ENCODE measurements at regions not wholly inside any gene's neighbourhood (a gene's known extent, or its start where the extent isn't known, plus 50 kb on each side); places are given as distances from the start of the nearest gene placed in this dataset.

GRCh38 chr7:46880508-46881196 is 701.3 kb downstream of the TNS3 start:
- peaks cover 23% of the 10 kb centered on the region for H3K4me1 Mint-ChIP-seq
- no peaks in the 10 kb centered on the region for H3K9me2 ChIP-seq (ENCODE audit: insufficient read depth)
- H3K4me1 ChIP-seq (ENCODE audit: insufficient read depth) = peaks cover 22% of the 10 kb centered on the region
- no peak overlapping the region for H3K4me3 ChIP-seq
- H3K27me3 ChIP-seq (ENCODE audit: insufficient read depth) = no peaks in the 10 kb centered on the region
- no peak for DNase-seq (ENCODE audit: low spot score)
- no peaks in the 10 kb centered on the region for H3K9me3 Mint-ChIP-seq
- TF ChIP-seq CTCF (conservative IDR thresholded peaks at IDR 0.05; ENCODE audit: low read depth in 2 of 2) = no peak
- TF ChIP-seq JUNB (IDR thresholded peaks at IDR 0.05; ENCODE audit: unreplicated experiment) = no peak
- TF ChIP-seq EZH2 (IDR thresholded peaks at IDR 0.05; ENCODE audit: low read depth, unreplicated experiment) = no peak
- no peak for TF ChIP-seq STAT1 (IDR thresholded peaks at IDR 0.05; ENCODE audit: unreplicated experiment)
- TF ChIP-seq ZNF114 (CRISPR knock-in tag; IDR thresholded peaks at IDR 0.05) = no peak
- H3K4me3 Mint-ChIP-seq = no peak overlapping the region
- H4K20me1 ChIP-seq (replicated peaks; ENCODE audit: insufficient read depth) = no peaks in the 10 kb centered on the region
- H2AFZ ChIP-seq = peak overlapping the region; percentile 83; the same call in 1 of the 2 replicates
- peak overlapping the region; percentile 47; the same call in 1 of the 2 replicates for H3K4me2 ChIP-seq
- H3K27me3 Mint-ChIP-seq (ENCODE audit: insufficient read depth, low read depth, poor library complexity) = peaks cover 1% of the 10 kb centered on the region
- H3K27ac ChIP-seq (ENCODE audit: low read depth) = no peak overlapping the region
- ATAC-seq = no peak; the same call in 2 of the 3 replicates
- no peaks in the 10 kb centered on the region for H3K79me2 ChIP-seq (replicated peaks; ENCODE audit: insufficient read depth)
- H3F3A ChIP-seq (replicated peaks; ENCODE audit: low read depth) = no peaks in the 10 kb centered on the region
- H3K36me3 Mint-ChIP-seq (ENCODE audit: low read depth) = no peaks in the 10 kb centered on the region
- H3K27ac Mint-ChIP-seq = no peak overlapping the region
- no peaks in the 10 kb centered on the region for H3K36me3 ChIP-seq (ENCODE audit: insufficient read depth)

- no peaks in the 10 kb centered on the region for H3K27me3 ChIP-seq (ENCODE audit: insufficient read depth)
- peaks cover 22% of the 10 kb centered on the region for H3K4me1 ChIP-seq (ENCODE audit: insufficient read depth)
- no peak overlapping the region for H3K4me3 Mint-ChIP-seq
- H3F3A ChIP-seq (replicated peaks; ENCODE audit: low read depth) = no peaks in the 10 kb centered on the region
- no peak overlapping the region for H2AFZ ChIP-seq
- H3K4me2 ChIP-seq = 0 out of 2 replicates have a peak overlapping the region, but pooled peaks have one; percentile 47
- H3K79me2 ChIP-seq (replicated peaks; ENCODE audit: insufficient read depth) = no peaks in the 10 kb centered on the region
- H3K9me2 ChIP-seq (ENCODE audit: insufficient read depth) = no peaks in the 10 kb centered on the region
- no peak overlapping the region for H3K27ac Mint-ChIP-seq
- peaks cover 1% of the 10 kb centered on the region for H3K27me3 Mint-ChIP-seq (ENCODE audit: insufficient read depth, low read depth, poor library complexity)
- H3K36me3 ChIP-seq (ENCODE audit: insufficient read depth) = no peaks in the 10 kb centered on the region
- H3K4me1 Mint-ChIP-seq = peaks cover 23% of the 10 kb centered on the region
- no peaks in the 10 kb centered on the region for H3K36me3 Mint-ChIP-seq (ENCODE audit: low read depth)
- ATAC-seq (no peak), DNase-seq (ENCODE audit: low spot score) (no peak)
- H3K9me3 Mint-ChIP-seq = no peaks in the 10 kb centered on the region
- H4K20me1 ChIP-seq (replicated peaks; ENCODE audit: insufficient read depth) = no peaks in the 10 kb centered on the region
- H3K4me3 ChIP-seq = no peak overlapping the region
- no peak overlapping the region for H3K27ac ChIP-seq (ENCODE audit: low read depth)
- TF ChIP-seq ZNF331 (CRISPR knock-in tag; IDR thresholded peaks at IDR 0.05; ENCODE audit: low read depth) (no peak), POLR2AphosphoS5 (IDR thresholded peaks at IDR 0.05; ENCODE audit: low read depth) (no peak), JUNB (IDR thresholded peaks at IDR 0.05; ENCODE audit: unreplicated experiment) (no peak), CTCF (conservative IDR thresholded peaks at IDR 0.05; ENCODE audit: low read depth in 2 of 2) (no peak), ZNF114 (CRISPR knock-in tag; IDR thresholded peaks at IDR 0.05) (no peak), CREB1 (CRISPR knock-in tag; IDR thresholded peaks at IDR 0.05; ENCODE audit: low read depth) (no peak), ZNF462 (CRISPR knock-in tag; IDR thresholded peaks at IDR 0.05) (no peak), EZH2 (IDR thresholded peaks at IDR 0.05; ENCODE audit: low read depth, unreplicated experiment) (no peak)
These were observed 702.1 kb downstream of the TNS3 start for GRCh38 chr7:46879783-46880182.
